Smooth muscle cell (in vitro differentiated cells): ENCODE measurements at regions not wholly inside any gene's neighbourhood (a gene's known extent, or its start where the extent isn't known, plus 50 kb on each side); places are given as distances from the start of the nearest gene placed in this dataset.

ENCODE experiments used
- DNase-seq: peaks from one replicate; lab custom pipeline; 2025; ENCODE audit not compliant: unreplicated experiment; lab: John Stamatoyannopoulos, UW
- H2AFZ ChIP-seq: fragments of 200-600 bp; sonication (generic); 2 replicates; pipeline ENCODE4 v1.6.0; 2016; ENCODE audit warnings: antibody characterized with exemption, low read depth, mild to moderate bottlenecking
- H3F3A ChIP-seq: fragments of 200-600 bp; sonication (generic); 2 replicates; pipeline ENCODE4 v1.6.0; 2017; ENCODE audit warnings: antibody characterized with exemption, low read depth
- H3K27ac ChIP-seq: fragments of 200-600 bp; sonication (generic); 2 replicates; pipeline ENCODE4 v1.5.1; 2016; ENCODE audit warnings: low read depth, mild to moderate bottlenecking
- H3K27me3 ChIP-seq: fragments of 200-600 bp; sonication (generic); 2 replicates; pipeline ENCODE4 v1.6.1; 2016; ENCODE audit warnings: low read depth, mild to moderate bottlenecking
- H3K36me3 ChIP-seq: fragments of 200-600 bp; sonication (generic); 2 replicates; pipeline ENCODE4 v1.5.1; 2016; ENCODE audit warnings: low read depth
- H3K4me1 ChIP-seq: fragments of 200-600 bp; sonication (generic); 2 replicates; pipeline ENCODE4 v1.5.1; 2016; ENCODE audit warnings: low read depth
- H3K4me2 ChIP-seq: fragments of 200-600 bp; sonication (generic); 2 replicates; pipeline ENCODE4 v1.6.0; 2016; ENCODE audit warnings: mild to moderate bottlenecking
- H3K4me3 ChIP-seq: fragments of 200-600 bp; sonication (generic); 2 replicates; pipeline ENCODE4 v1.5.1; 2016; ENCODE audit warnings: mild to moderate bottlenecking
- H3K79me2 ChIP-seq: fragments of 200-600 bp; sonication (generic); 2 replicates; pipeline ENCODE4 v1.6.0; 2016; ENCODE audit warnings: low read depth, mild to moderate bottlenecking
- H3K9ac ChIP-seq: fragments of 200-600 bp; sonication (generic); 2 replicates; pipeline ENCODE4 v1.6.0; 2016; ENCODE audit warnings: low read depth
- H3K9me3 ChIP-seq: fragments of 200-600 bp; sonication (generic); replicated peaks from 2 replicates; pipeline ENCODE4 v1.5.1; 2016; ENCODE audit warnings: low read depth
- H4K20me1 ChIP-seq: fragments of 200-600 bp; sonication (generic); 2 replicates; pipeline ENCODE4 v1.6.0; 2016; ENCODE audit warnings: low read depth
- WGBS: methylation state at CpG from one replicate; pipeline ENCODE4 v1.1.7; 2016; ENCODE audit warnings: low lambda C conversion rate; 5-methylcytosine and 5-hydroxymethylcytosine counted together
- TF ChIP-seq, protein P1 (sequence below): fragments of 200-600 bp; sonication (generic); IDR thresholded peaks from 2 replicates; pipeline ENCODE4 v1.5.1; 2017; ENCODE audit warnings: borderline replicate concordance, mild to moderate bottlenecking, antibody characterized with exemption; ENCODE audit not compliant: insufficient read depth, poor library complexity, severe bottlenecking

- H3K4me2 ChIP-seq = no peak overlapping the region
- H2AFZ ChIP-seq = no peak overlapping the region
- H3K27me3 ChIP-seq = no peaks in the 10 kb centered on the region
- DNase-seq = no peak
- no peaks in the 10 kb centered on the region for H3K9me3 ChIP-seq
- no peak overlapping the region for H3K9ac ChIP-seq
- no peaks in the 10 kb centered on the region for H3F3A ChIP-seq
- TF ChIP-seq, protein P1, sequence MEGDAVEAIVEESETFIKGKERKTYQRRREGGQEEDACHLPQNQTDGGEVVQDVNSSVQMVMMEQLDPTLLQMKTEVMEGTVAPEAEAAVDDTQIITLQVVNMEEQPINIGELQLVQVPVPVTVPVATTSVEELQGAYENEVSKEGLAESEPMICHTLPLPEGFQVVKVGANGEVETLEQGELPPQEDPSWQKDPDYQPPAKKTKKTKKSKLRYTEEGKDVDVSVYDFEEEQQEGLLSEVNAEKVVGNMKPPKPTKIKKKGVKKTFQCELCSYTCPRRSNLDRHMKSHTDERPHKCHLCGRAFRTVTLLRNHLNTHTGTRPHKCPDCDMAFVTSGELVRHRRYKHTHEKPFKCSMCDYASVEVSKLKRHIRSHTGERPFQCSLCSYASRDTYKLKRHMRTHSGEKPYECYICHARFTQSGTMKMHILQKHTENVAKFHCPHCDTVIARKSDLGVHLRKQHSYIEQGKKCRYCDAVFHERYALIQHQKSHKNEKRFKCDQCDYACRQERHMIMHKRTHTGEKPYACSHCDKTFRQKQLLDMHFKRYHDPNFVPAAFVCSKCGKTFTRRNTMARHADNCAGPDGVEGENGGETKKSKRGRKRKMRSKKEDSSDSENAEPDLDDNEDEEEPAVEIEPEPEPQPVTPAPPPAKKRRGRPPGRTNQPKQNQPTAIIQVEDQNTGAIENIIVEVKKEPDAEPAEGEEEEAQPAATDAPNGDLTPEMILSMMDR = no peak
- no peaks in the 10 kb centered on the region for H4K20me1 ChIP-seq
- no peaks in the 10 kb centered on the region for H3K36me3 ChIP-seq
- H3K4me1 ChIP-seq = no peaks in the 10 kb centered on the region
- no peak overlapping the region for H3K27ac ChIP-seq
- WGBS = 78% methylated on average over 1 of the region's 1 CpG
- H3K79me2 ChIP-seq = no peaks in the 10 kb centered on the region
- no peak overlapping the region for H3K4me3 ChIP-seq
Measured at GRCh38 chr5:147145328-147145727, 89.5 kb upstream of the STK32A start.

GRCh38 chr5:147148715-147149114 is 86.1 kb upstream of the STK32A start:
- no peak for DNase-seq
- no peaks in the 10 kb centered on the region for H3K79me2 ChIP-seq
- H3K4me1 ChIP-seq = no peaks in the 10 kb centered on the region
- H3K27ac ChIP-seq = no peak overlapping the region
- H3K9me3 ChIP-seq = no peaks in the 10 kb centered on the region
- H3K9ac ChIP-seq = no peak overlapping the region
- no peaks in the 10 kb centered on the region for H3K27me3 ChIP-seq
- no peak overlapping the region for H3K4me2 ChIP-seq
- no peaks in the 10 kb centered on the region for H3F3A ChIP-seq
- no peak overlapping the region for H3K4me3 ChIP-seq
- 71% methylated on average over 1 of the region's 1 CpG for WGBS
- TF ChIP-seq, protein P1 = no peak
- H2AFZ ChIP-seq = no peak overlapping the region
- no peaks in the 10 kb centered on the region for H4K20me1 ChIP-seq
- no peaks in the 10 kb centered on the region for H3K36me3 ChIP-seq

GRCh38 chr5:147152086-147152485 is 82.7 kb upstream of the STK32A start:
- Histone ChIP-seq H3K27me3 (no peaks in the 10 kb centered on the region), H3F3A (no peaks in the 10 kb centered on the region), H2AFZ (no peak overlapping the region), H3K79me2 (no peaks in the 10 kb centered on the region), H3K36me3 (no peaks in the 10 kb centered on the region), H3K4me2 (no peak overlapping the region), H3K4me1 (no peaks in the 10 kb centered on the region), H3K4me3 (no peak overlapping the region), H3K9ac (no peak overlapping the region), H4K20me1 (no peaks in the 10 kb centered on the region), H3K9me3 (no peaks in the 10 kb centered on the region), H3K27ac (no peak overlapping the region)
- no peak for DNase-seq
- WGBS = 85% methylated on average over 1 of the region's 1 CpG
- TF ChIP-seq, protein P1 = no peak

- Histone ChIP-seq H2AFZ (no peak overlapping the region), H3K27me3 (no peaks in the 10 kb centered on the region), H3K9me3 (no peaks in the 10 kb centered on the region), H3K4me2 (no peak overlapping the region), H3K9ac (no peak overlapping the region), H4K20me1 (no peaks in the 10 kb centered on the region), H3F3A (no peaks in the 10 kb centered on the region), H3K36me3 (no peaks in the 10 kb centered on the region), H3K27ac (no peak overlapping the region), H3K4me3 (no peak overlapping the region), H3K4me1 (no peaks in the 10 kb centered on the region), H3K79me2 (no peaks in the 10 kb centered on the region)
- TF ChIP-seq, protein P1 = no peak
- 80% methylated on average over 3 of the region's 3 CpGs for WGBS
- no peak for DNase-seq
Measured at GRCh38 chr5:147154809-147155208, 80.0 kb upstream of the STK32A start.
